ENCODE measurements at regions not wholly inside any gene's neighbourhood (a gene's known extent, or its start where the extent isn't known, plus 50 kb on each side); places are given as distances from the start of the nearest gene placed in this dataset.

DNA sequence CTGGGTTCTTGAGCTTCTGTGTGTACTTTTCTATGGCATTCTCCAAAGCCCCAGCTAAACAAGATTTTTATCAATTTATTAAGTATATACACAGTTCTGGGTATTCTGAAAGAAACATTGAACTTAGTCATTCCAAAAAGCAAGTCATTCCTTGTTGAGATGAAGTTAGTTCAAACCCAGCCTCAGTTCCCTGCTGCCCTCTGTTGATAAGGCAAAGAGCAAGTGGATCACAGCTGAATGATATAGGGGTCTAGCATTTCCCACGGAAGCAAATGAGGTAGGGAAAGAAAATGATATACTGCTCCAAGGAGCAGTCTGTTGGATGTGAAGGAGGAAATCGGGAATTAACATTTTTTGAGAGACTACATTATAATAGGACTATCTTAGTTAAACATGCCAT, 841.8 kb upstream of the TENM4 start:
- Histone ChIP-seq H2BK12ac (ENCODE audit: insufficient read length, low read depth, low read length) (no peak overlapping the region), H3K23me2 (ENCODE audit: insufficient read length, low read depth, low read length, poor library complexity, severe bottlenecking) (no peaks in the 10 kb centered on the region), H3K4ac (ENCODE audit: low read depth, low read length) (no peak overlapping the region), H3K9me3 (ENCODE audit: control insufficient read depth, low read depth, low read length) (no peaks in the 10 kb centered on the region), H4K91ac (ENCODE audit: insufficient read length, low read depth, low read length) (no peak overlapping the region), H3T11ph (ENCODE audit: low read length) (no peak overlapping the region), H2AFZ (ENCODE audit: low read length) (no peak overlapping the region), H3K18ac (ENCODE audit: insufficient read length, low read depth, low read length) (no peak overlapping the region), H2BK20ac (ENCODE audit: low read depth, low read length, poor library complexity, severe bottlenecking) (no peak overlapping the region), H3K14ac (ENCODE audit: insufficient read depth, low read length) (no peak overlapping the region), H4K20me1 (ENCODE audit: control insufficient read depth, insufficient read depth, insufficient read length) (no peaks in the 10 kb centered on the region), H2AK5ac (ENCODE audit: insufficient read length, low read length) (no peak overlapping the region), H2BK120ac (ENCODE audit: low read depth, low read length, poor library complexity, severe bottlenecking) (no peak overlapping the region), H3K27me3 (ENCODE audit: insufficient read depth, low read length) (no peaks in the 10 kb centered on the region), H3K56ac (ENCODE audit: insufficient read length, low read depth, low read length) (no peak overlapping the region), H2BK5ac (ENCODE audit: insufficient read length, low read length) (no peak overlapping the region), H4K8ac (replicated peaks; ENCODE audit: insufficient read length, low read depth, low read length) (no peak overlapping the region), H3K79me1 (ENCODE audit: insufficient read depth, low read depth, low read length, poor library complexity, severe bottlenecking) (no peaks in the 10 kb centered on the region), H3K4me2 (ENCODE audit: insufficient read depth, insufficient read length, low read length) (no peak overlapping the region), H3K9ac (ENCODE audit: extremely low read depth, insufficient read length, low read length) (no peak overlapping the region), H4K5ac (ENCODE audit: insufficient read length, low read depth, low read length) (no peak overlapping the region), H2BK15ac (ENCODE audit: low read depth, low read length) (no peak overlapping the region), H3K27ac (ENCODE audit: insufficient read length, low read depth, low read length) (no peak overlapping the region), H3K79me2 (ENCODE audit: insufficient read depth, low read length) (no peaks in the 10 kb centered on the region), H3K4me1 (ENCODE audit: insufficient read depth, low read length) (no peaks in the 10 kb centered on the region), H3K23ac (ENCODE audit: insufficient read length, low read depth, low read length) (no peak overlapping the region)
- H3K9me3 Mint-ChIP-seq: no peaks in the 10 kb centered on the region
- H3K36me3 Mint-ChIP-seq (ENCODE audit: insufficient read depth in 1 of 3, low read depth in 3 of 3): no peaks in the 10 kb centered on the region
- H3K4me3 Mint-ChIP-seq: no peak overlapping the region
- H3K27me3 Mint-ChIP-seq (ENCODE audit: low read depth): no peaks in the 10 kb centered on the region
- no peak overlapping the region for H3K27ac Mint-ChIP-seq
- no CpG with 5 or more reads among the region's 2 CpGs for WGBS (ENCODE audit: extremely low coverage, insufficient read length, low lambda C conversion rate)
- peaks cover 4 to 13% of the 10 kb centered on the region in 2 experiments for H3K4me1 Mint-ChIP-seq
- DNase-seq: no peak
- no peak for TF ChIP-seq CTCF (conservative IDR thresholded peaks at IDR 0.05)

All from H9 (cell line).